Activated B cell treated with CpG ODN at 0.5 μM for 24 hours (primary cell): ENCODE measurements at regions not wholly inside any gene's neighbourhood (a gene's known extent, or its start where the extent isn't known, plus 50 kb on each side); places are given as distances from the start of the nearest gene placed in this dataset.

ENCODE experiments used
- ATAC-seq: fragments of 200-7000 bp; cut with Tn5 transposase; one replicate; pipeline ENCODE4 v1.10.0; 2021; ENCODE audit warnings: low read depth, mild to moderate bottlenecking, moderate library complexity
- CTCF ChIA-PET: fragments of 350-600 bp; sonication (Branson Sonifier 250); formaldehyde crosslinking; loops from one replicate; lab custom pipeline; 2021; ENCODE audit warnings: antibody characterized with exemption; lab: Charles Lee
- POLR2A ChIA-PET: fragments of 350-600 bp; sonication (Branson Sonifier 250); formaldehyde crosslinking; loops from one replicate; lab custom pipeline; 2021; ENCODE audit warnings: antibody characterized with exemption; lab: Charles Lee
- DNase-seq: peaks from one replicate; pipeline ENCODE4 v3.0.0; 2022
- H3K27ac Mint-ChIP-seq: one replicate; pipeline ENCODE4 v1.8.0; 2020; ENCODE audit warnings: mixed read lengths
- H3K27me3 Mint-ChIP-seq: one replicate; pipeline ENCODE4 v1.8.0; 2021; ENCODE audit warnings: mixed read lengths
- H3K36me3 Mint-ChIP-seq: one replicate; pipeline ENCODE4 v1.8.0; 2021; ENCODE audit warnings: low read depth, mixed read lengths
- H3K4me1 Mint-ChIP-seq: one replicate; pipeline ENCODE4 v1.8.0; 2021; ENCODE audit warnings: mixed read lengths
- H3K4me3 Mint-ChIP-seq: one replicate; pipeline ENCODE4 v1.8.0; 2020; ENCODE audit warnings: mild to moderate bottlenecking, mixed read lengths
- H3K9me3 Mint-ChIP-seq: one replicate; pipeline ENCODE4 v1.8.0; 2020; ENCODE audit warnings: mixed read lengths
- CTCF ChIP-seq: fragments of 200-600 bp; IDR thresholded peaks from one replicate; pipeline ENCODE4 v1.8.0; 2022; ENCODE audit warnings: antibody characterized with exemption, mild to moderate bottlenecking
- intact Hi-C: fragments of 100-400 bp; cut with micrococcal nuclease; formaldehyde crosslinking; loops from one replicate; pipeline ENCODE4 v1.15.1; 2024

- peaks cover 17% of the 10 kb centered on the region for H3K9me3 Mint-ChIP-seq
- ChIA-PET POLR2A (no interaction called here), CTCF (no interaction called here)
- intact Hi-C loops = no loop called here
- H3K27ac Mint-ChIP-seq = no peak overlapping the region
- ATAC-seq (no peak), DNase-seq (no peak)
- H3K4me1 Mint-ChIP-seq = no peaks in the 10 kb centered on the region
- H3K4me3 Mint-ChIP-seq = no peak overlapping the region
- H3K27me3 Mint-ChIP-seq = peaks cover 1% of the 10 kb centered on the region
- TF ChIP-seq CTCF = no peak
- no peaks in the 10 kb centered on the region for H3K36me3 Mint-ChIP-seq
Observed at GRCh38 chr13:43994999-43995859, 115.5 kb downstream of the LACC1 start.

GRCh38 chr13:43996221-43996620 is 116.5 kb downstream of the LACC1 start:
- no peaks in the 10 kb centered on the region for H3K4me1 Mint-ChIP-seq
- ChIA-PET CTCF (no interaction called here), POLR2A (no interaction called here)
- no peak overlapping the region for H3K4me3 Mint-ChIP-seq
- TF ChIP-seq CTCF = no peak
- no peak overlapping the region for H3K27ac Mint-ChIP-seq
- H3K36me3 Mint-ChIP-seq = no peaks in the 10 kb centered on the region
- intact Hi-C loops = no loop called here
- peaks cover 6% of the 10 kb centered on the region for H3K27me3 Mint-ChIP-seq
- H3K9me3 Mint-ChIP-seq = peaks cover 17% of the 10 kb centered on the region
- DNase-seq (no peak), ATAC-seq (no peak)

GRCh38 chr13:44003481-44003880 is 123.8 kb downstream of the LACC1 start:
- no peak for TF ChIP-seq CTCF
- Mint-ChIP-seq H3K4me1 (no peaks in the 10 kb centered on the region), H3K27me3 (peaks cover 6% of the 10 kb centered on the region), H3K36me3 (no peaks in the 10 kb centered on the region), H3K9me3 (no peaks in the 10 kb centered on the region), H3K4me3 (no peak overlapping the region), H3K27ac (no peak overlapping the region)
- ChIA-PET CTCF (no interaction called here), POLR2A (no interaction called here)
- intact Hi-C loops = no loop called here
- no peak for ATAC-seq
- no peak for DNase-seq

GRCh38 chr13:44004878-44005277 is 125.2 kb downstream of the LACC1 start:
- ATAC-seq (no peak), DNase-seq (no peak)
- CTCF ChIA-PET = no interaction called here
- intact Hi-C loops = no loop called here
- Mint-ChIP-seq H3K9me3 (no peaks in the 10 kb centered on the region), H3K36me3 (no peaks in the 10 kb centered on the region), H3K27me3 (peaks cover 6% of the 10 kb centered on the region), H3K4me1 (no peaks in the 10 kb centered on the region), H3K4me3 (no peak overlapping the region), H3K27ac (no peak overlapping the region)
- POLR2A ChIA-PET = no interaction called here
- no peak for TF ChIP-seq CTCF

- H3K27me3 Mint-ChIP-seq = no peaks in the 10 kb centered on the region
- H3K4me3 Mint-ChIP-seq = no peak overlapping the region
- intact Hi-C loops = no loop called here
- H3K4me1 Mint-ChIP-seq = no peaks in the 10 kb centered on the region
- ChIA-PET CTCF (no interaction called here), POLR2A (no interaction called here)
- DNase-seq = no peak
- no peaks in the 10 kb centered on the region for H3K9me3 Mint-ChIP-seq
- ATAC-seq = no peak
- no peak for TF ChIP-seq CTCF
- no peaks in the 10 kb centered on the region for H3K36me3 Mint-ChIP-seq
- no peak overlapping the region for H3K27ac Mint-ChIP-seq
Observed at GRCh38 chr13:44007451-44007850, 127.7 kb downstream of the LACC1 start.
